ENCODE measurements at regions not wholly inside any gene's neighbourhood (a gene's known extent, or its start where the extent isn't known, plus 50 kb on each side); places are given as distances from the start of the nearest gene placed in this dataset.

GRCh38 chr2:193539188-193539587, 1344.5 kb upstream of the TMEFF2 start:
- Histone ChIP-seq H3K27ac (no peak overlapping the region), H3K27me3 (no peaks in the 10 kb centered on the region), H3K9me3 (peaks cover 3 to 5% of the 10 kb centered on the region in 2 donors), H3K36me3 (no peaks in the 10 kb centered on the region), H3K4me1 (no peaks in the 10 kb centered on the region), H3K4me3 (no peak overlapping the region)
- TF ChIP-seq POLR2AphosphoS5 (IDR thresholded peaks at IDR 0.05) (no peak), POLR2A (IDR thresholded peaks at IDR 0.05) (no peak), CTCF (IDR thresholded peaks at IDR 0.05) (no peak)
- no peak for DNase-seq (ENCODE audit: low spot score in 2 of 2)
- intact Hi-C loops (cut with DNase I; ENCODE audit: low total_unique reads), result no loop called here

GRCh38 chr2:193538061-193538460, 1343.3 kb upstream of the TMEFF2 start:
- DNase-seq (ENCODE audit: low spot score in 2 of 2), result no peak
- intact Hi-C loops (cut with DNase I; ENCODE audit: low total_unique reads), result no loop called here
- peaks cover 3 to 5% of the 10 kb centered on the region in 2 donors for H3K9me3 ChIP-seq
- no peaks in the 10 kb centered on the region for H3K27me3 ChIP-seq
- no peak for TF ChIP-seq POLR2AphosphoS5 (IDR thresholded peaks at IDR 0.05)
- no peak for TF ChIP-seq CTCF (IDR thresholded peaks at IDR 0.05)
- no peak for TF ChIP-seq POLR2A (IDR thresholded peaks at IDR 0.05)
- H3K4me3 ChIP-seq, result no peak overlapping the region
- no peaks in the 10 kb centered on the region for H3K4me1 ChIP-seq
- H3K27ac ChIP-seq, result no peak overlapping the region
- no peaks in the 10 kb centered on the region for H3K36me3 ChIP-seq

GRCh38 chr2:193537531-193537930, 1342.8 kb upstream of the TMEFF2 start:
- intact Hi-C loops (cut with DNase I; ENCODE audit: low total_unique reads), result no loop called here
- no peaks in the 10 kb centered on the region for H3K4me1 ChIP-seq
- H3K27me3 ChIP-seq, result no peaks in the 10 kb centered on the region

GRCh38 chr2:193528458-193528857, 1333.7 kb upstream of the TMEFF2 start:
- Histone ChIP-seq H3K27me3 (no peaks in the 10 kb centered on the region), H3K36me3 (no peaks in the 10 kb centered on the region), H3K4me3 (no peak overlapping the region), H3K9me3 (no peaks in the 10 kb centered on the region), H3K27ac (no peak overlapping the region), H3K4me1 (no peaks in the 10 kb centered on the region)
- DNase-seq (ENCODE audit: low spot score in 2 of 2), result no peak
- TF ChIP-seq POLR2A (IDR thresholded peaks at IDR 0.05) (no peak), CTCF (IDR thresholded peaks at IDR 0.05) (no peak), POLR2AphosphoS5 (IDR thresholded peaks at IDR 0.05) (no peak)
- intact Hi-C loops (cut with DNase I; ENCODE audit: low total_unique reads), result no loop called here

More at GRCh38 chr2:193537531-193537930, 1342.8 kb upstream of the TMEFF2 start:
- no peak overlapping the region for H3K27ac ChIP-seq
- peaks cover 2 to 3% of the 10 kb centered on the region in 2 donors for H3K9me3 ChIP-seq
- TF ChIP-seq CTCF (IDR thresholded peaks at IDR 0.05) (no peak), POLR2AphosphoS5 (IDR thresholded peaks at IDR 0.05) (no peak), POLR2A (IDR thresholded peaks at IDR 0.05) (no peak)
- no peaks in the 10 kb centered on the region for H3K36me3 ChIP-seq
- no peak for DNase-seq (ENCODE audit: low spot score in 2 of 2)
- H3K4me3 ChIP-seq, result no peak overlapping the region

GRCh38 chr2:193527146-193527545, 1332.4 kb upstream of the TMEFF2 start:
- no peak for TF ChIP-seq CTCF (IDR thresholded peaks at IDR 0.05)
- TF ChIP-seq POLR2AphosphoS5 (IDR thresholded peaks at IDR 0.05), result no peak
- no peak for TF ChIP-seq POLR2A (IDR thresholded peaks at IDR 0.05)
- Histone ChIP-seq H3K9me3 (no peaks in the 10 kb centered on the region), H3K4me3 (no peak overlapping the region), H3K4me1 (no peaks in the 10 kb centered on the region), H3K27me3 (no peaks in the 10 kb centered on the region), H3K27ac (no peak overlapping the region), H3K36me3 (no peaks in the 10 kb centered on the region)
- intact Hi-C loops (cut with DNase I; ENCODE audit: low total_unique reads), result no loop called here
- no peak for DNase-seq (ENCODE audit: low spot score in 2 of 2)

Data from breast epithelium (tissue), 4 donors.